Left colon (tissue), 2 donors: ENCODE measurements at regions not wholly inside any gene's neighbourhood (a gene's known extent, or its start where the extent isn't known, plus 50 kb on each side); places are given as distances from the start of the nearest gene placed in this dataset.

Experiments used
- ATAC-seq: fragments of 200-7000 bp; cut with Tn5 transposase; one replicate; pipeline ENCODE4 v1.9.1; 2020; ENCODE audit warnings: mild to moderate bottlenecking, moderate library complexity
- DNase-seq, 2 donors: peaks; one replicate each; pipeline ENCODE4 v3.0.0-alpha.2; 2020
- intact Hi-C, 2 donors: fragments of 100-400 bp; cut with DNase I in 1 of 2; cut with micrococcal nuclease in 1 of 2; formaldehyde crosslinking; loops; one replicate each; pipeline versions ENCODE4 v1.11.2 to v1.14.0; 2022; cut with DNase I, micrococcal nuclease
- donor health status: DM: no; HTN: no; CAD: no.
- donor health status: DM: yes; HTN: yes; CAD: no.

DNA sequence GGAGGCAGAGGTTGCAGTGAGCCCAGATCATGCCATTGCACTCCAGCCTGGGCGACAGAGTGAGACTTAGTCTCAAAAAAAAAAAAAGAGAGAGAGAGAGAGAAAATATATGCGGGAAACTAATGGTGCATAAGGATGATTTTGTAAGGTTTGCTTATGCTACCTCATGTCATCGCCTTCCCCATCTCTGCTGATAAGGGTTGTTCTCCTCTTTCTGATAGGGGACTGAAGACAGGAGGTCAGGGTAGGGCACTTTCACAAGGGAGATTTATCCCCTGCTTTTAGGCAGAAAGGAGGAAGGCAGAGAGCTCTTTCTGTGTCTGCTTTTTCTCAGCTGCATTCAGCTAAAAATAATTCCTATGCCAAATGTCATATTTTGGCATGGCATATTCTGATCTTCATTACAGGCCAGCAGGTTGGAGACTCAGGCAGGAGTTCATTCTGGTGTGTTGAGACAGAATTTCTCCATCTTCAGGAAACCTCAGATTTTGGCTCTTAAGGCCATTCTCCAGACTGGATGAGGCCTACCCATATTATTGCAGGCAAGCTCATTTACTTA is 220.2 kb downstream of the AUH start:
- DNase-seq (no peak), ATAC-seq (no peak)
- intact Hi-C loops, result no loop called here

GRCh38 chr9:91143162-91143561 is 218.6 kb downstream of the AUH start:
- no peak for DNase-seq
- intact Hi-C loops, result no loop called here
- no peak for ATAC-seq

- intact Hi-C loops, result no loop called here
- DNase-seq (no peak), ATAC-seq (no peak)
Measured at GRCh38 chr9:91143642-91144041, 218.1 kb downstream of the AUH start.

DNA sequence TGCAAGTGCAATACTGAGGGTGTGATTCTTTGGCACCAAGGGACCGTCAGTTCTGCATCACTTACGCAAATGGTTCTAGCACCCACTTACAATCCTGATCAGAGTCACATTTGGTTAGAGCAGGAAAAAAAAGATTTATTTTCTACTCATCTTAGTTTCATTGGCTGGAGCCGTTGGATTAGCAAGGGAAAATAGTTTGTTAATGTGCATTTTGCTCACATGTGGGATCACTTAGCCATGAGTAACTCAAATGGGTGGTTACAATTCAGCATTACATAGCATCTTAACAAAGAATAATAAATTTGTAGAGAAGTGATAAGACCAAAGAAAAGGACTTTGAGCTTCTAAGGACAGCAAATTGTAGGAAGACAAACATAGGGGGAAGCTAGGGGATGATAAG is 216.9 kb downstream of the AUH start:
- ATAC-seq (no peak), DNase-seq (no peak)
- intact Hi-C loops, result no loop called here

GRCh38 chr9:91145496-91145895 is 216.2 kb downstream of the AUH start:
- no peak for DNase-seq

DNA sequence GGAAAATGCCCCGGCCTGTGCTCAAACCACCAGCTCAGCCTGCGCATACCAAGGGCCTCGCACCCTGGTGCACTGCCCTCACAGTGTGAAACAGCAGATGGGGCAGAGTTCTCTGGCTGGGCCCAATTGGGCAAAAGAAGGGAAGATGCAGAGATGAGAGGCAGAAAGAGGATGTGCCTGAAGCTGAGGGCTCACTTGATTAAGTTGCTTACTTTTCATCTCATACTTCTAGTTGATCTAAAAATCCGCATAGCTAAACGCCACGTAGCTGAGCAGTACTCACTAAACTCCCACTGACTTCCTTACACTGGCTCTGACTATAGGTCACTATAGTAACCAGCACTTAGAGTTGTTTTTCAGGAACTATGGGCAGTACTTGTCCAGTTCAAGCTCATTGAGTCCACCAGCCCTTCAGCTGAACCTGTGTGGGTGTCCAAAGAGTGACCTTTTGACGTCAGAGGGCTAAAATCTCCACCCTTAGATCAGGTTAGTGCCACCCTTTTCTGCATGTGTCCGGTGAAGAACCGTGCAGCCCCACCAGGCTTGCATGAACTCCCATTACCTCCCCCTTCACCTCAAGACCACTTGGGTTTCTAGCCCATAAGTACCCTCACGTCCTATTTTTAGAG is 215.2 kb downstream of the AUH start:
- intact Hi-C loops, result no loop called here
- ATAC-seq, result no peak

More at GRCh38 chr9:91145496-91145895, 216.2 kb downstream of the AUH start:
- intact Hi-C loops, result no loop called here
- no peak for ATAC-seq

GRCh38 chr9:91147079-91147708 is 214.5 kb downstream of the AUH start:
- no peak for ATAC-seq
- intact Hi-C loops, result no loop called here
- DNase-seq, result no peak

More for the DNA sequence above, 215.2 kb downstream of the AUH start:
- no peak for DNase-seq

DNA sequence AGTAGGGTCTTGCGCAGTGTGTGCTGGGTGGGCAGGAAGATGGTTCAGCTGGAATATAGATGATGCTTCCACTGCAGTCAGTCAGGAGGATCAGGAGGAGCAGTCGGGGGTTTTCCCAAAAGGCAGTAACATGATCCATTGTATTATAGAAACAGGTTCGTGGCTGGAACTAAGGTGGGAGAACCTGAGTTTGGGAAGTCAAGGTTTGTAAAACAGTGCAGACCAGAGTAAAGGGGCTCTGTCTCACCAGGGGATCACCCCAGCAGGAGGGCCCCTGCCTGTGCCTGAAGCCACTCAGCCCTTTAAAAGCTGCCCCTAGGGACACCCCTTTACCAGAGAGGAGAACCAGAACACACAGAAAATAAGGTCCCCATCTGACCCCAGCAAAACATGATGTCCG is 213.4 kb downstream of the AUH start:
- intact Hi-C loops, result no loop called here
- ATAC-seq (no peak), DNase-seq (no peak)

DNA sequence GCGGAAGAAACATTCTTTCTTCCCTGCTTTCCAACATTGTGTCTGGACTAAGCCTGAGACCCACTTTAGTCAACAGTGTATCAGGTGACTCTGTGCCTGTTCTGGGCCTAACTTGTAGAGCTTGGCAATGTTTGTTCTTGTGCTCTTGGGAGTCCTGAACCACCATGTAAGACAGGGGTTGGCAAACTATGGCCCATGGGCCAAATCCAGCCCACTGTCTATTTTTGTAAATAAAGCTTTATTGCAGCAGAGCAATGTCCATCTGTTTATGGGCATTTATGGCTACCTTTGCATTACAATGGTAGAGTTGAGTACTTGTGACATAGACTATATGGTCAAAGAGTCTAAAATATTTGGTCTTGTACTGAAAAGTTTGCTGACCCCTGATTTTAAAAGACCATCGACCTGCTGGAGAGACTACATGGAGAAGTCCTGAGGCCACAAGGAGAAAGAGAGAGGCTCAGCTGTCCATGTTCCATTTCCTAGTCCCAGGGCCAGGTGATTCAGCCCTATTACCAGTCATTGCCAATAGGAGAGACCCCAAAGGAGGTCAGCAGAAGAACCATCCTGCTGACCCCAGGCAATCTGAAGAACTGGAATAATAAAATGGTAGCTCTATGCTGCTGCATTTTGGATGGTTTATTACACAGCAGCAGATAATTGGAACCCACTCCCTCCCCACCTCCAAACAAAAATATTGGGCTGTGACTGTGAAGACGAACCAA is 211.3 kb downstream of the AUH start:
- intact Hi-C loops, result no loop called here
- ATAC-seq (peak; percentile 79), DNase-seq (no peak)

DNA sequence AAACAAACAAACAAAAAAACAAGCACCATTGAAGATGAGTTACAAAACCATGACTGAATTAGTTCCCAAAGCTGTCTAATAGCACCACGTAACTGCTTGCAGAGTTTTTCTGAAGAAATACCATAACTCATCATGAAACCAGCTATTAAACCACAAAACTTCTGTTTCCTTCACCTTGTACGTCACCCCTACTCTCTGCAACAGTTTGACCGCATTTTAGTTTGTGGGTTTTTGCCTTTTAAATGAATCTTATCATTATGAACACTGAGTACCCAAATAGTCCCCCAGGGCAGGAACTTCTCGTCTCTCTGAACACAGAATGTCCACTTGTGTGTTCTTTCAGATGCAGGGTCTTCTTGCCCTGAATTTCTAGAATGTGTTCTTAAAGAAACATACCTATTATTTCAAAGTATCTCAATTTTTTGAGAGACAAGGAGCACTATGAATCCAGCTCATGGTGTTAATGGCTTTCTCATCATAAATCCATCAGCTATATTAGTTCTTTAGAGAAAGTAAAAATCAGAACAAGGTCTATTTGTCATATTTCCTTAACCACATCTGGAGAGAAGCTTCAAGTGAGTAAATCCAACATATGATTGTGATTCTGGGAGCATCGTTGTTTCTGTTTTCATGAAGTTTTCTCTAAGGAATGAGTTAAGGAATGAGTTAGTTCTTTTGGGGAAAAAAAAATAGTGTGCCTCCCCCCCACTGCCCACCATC is 210.6 kb downstream of the AUH start:
- DNase-seq (no peak), ATAC-seq (peak; percentile 35)
- intact Hi-C loops, result no loop called here

GRCh38 chr9:91151718-91152095 is 210.0 kb downstream of the AUH start:
- no peak for ATAC-seq
- intact Hi-C loops, result no loop called here
- no peak for DNase-seq

GRCh38 chr9:91154686-91155085 is 207.0 kb downstream of the AUH start:
- intact Hi-C loops, result no loop called here
- ATAC-seq, result no peak
- DNase-seq, result no peak

DNA sequence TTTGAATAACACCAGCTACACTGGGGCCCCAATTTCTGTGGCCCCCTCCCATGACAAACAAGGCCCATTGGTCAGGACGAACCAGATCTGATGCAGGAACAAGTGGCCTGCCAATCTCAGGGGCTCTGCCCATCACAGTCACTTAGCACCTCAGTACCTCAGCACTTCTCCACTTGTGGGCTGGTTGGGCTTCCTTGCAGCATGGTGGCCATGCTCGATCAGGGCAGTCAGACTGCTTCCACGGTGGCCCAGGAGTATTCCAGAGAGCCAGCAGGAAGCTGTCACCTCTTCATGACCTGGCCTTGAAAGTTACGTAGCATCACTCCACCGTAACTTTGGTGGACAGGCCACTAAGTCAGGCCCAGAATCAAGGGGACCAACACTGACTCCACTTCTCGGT is 206.5 kb downstream of the AUH start:
- DNase-seq, result no peak
- ATAC-seq, result no peak
- intact Hi-C loops, result no loop called here

DNA sequence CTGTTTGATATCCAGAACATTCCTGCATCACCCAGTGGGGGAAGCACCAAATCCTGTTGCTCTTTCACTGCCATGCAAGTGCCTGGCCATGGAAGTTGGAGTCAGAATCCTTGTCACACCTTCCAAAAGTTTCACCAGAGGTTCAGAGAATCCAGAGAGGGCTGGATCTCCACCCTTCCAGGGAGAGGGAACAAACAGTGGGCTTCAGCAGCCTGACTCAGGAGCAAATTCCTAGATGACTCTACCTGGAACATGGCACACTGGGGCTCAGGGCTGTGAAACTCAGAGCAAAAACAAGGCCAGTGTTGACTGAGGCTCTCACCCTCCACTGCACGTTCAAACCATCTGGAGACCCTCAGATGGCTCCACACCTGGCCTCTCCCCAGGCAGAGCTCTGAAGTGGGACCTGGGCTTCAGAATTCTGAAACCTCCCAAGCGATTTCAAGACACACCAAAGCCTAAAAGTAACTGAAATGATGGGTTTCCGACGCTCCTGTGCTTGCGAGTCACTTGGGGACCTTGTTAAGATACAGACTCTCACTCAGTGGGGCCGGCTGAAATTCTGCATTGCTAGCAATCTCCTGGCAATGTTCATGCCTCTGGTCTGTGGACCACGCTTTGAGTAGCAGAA is 205.9 kb downstream of the AUH start:
- DNase-seq (no peak), ATAC-seq (no peak)
- intact Hi-C loops, result no loop called here

DNA sequence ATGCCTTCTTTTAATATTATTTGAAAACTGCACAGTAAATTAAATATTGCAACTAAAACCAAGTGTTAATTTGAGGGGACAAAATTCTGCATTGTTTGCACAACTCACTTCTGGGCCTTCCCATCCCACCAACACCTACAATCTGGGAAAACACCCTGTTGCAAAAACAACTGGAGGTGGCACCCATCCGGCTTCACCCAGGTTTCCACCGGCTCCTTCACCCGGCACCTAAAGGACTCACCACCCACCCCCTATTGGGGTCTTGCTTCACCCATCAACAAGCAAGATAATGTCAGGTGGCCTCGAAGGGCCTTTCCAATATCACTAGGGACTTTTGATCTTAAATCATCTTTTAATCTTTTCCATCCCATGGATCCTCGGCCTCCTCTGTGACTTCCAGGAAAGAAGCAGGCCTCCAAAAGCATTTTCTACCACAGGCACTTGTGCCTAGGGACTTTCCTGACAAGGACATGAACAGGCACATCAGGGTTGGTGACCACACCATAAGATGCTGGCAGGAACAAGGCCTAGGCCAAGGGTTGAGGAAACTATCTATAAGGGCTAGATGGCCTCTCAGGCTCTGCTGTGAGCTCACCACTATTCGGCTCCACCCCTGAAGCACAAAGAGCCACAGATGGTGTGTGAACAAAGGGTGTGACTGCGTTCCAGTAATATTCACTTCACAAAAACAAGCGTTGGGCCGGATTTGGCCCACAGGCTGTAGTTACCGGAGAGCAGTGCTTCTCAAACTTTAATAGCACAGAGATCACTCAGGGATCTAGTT is 205.1 kb downstream of the AUH start:
- peak; percentile 87 for ATAC-seq
- intact Hi-C loops, result no loop called here
- peak in 1 of 2 donors; percentile 53 for DNase-seq

- intact Hi-C loops, result no loop called here
- DNase-seq (no peak), ATAC-seq (no peak)
Measured at GRCh38 chr9:91157883-91158282, 203.8 kb downstream of the AUH start.

- DNase-seq, result no peak
- no peak for ATAC-seq
- intact Hi-C loops, result no loop called here
Measured at GRCh38 chr9:91158286-91158685, 203.4 kb downstream of the AUH start.

DNA sequence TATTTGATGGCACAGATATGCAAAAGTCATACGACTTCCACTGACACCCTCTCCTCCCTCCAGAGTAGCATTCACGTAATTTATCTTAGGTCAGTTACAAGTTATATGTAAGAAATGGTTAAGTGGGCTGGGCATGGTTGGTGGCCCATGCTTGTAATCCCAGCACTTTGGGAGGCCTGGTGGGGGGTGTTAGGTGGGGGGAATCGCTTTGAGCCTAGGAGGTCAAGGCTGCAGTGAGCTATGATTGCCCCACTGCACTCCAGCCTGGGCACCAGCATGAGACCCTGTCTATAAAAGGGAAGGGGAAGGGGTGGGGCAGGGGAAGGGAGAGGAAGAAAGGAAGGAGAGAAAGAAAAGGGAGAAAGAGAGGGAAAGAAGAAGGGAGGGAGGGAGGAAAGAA is 202.8 kb downstream of the AUH start:
- ATAC-seq, result no peak
- no peak for DNase-seq
- intact Hi-C loops, result no loop called here
